ENCODE measurements at regions not wholly inside any gene's neighbourhood (a gene's known extent, or its start where the extent isn't known, plus 50 kb on each side); places are given as distances from the start of the nearest gene placed in this dataset.

- TF ChIP-seq CTCF (IDR thresholded peaks at IDR 0.05; ENCODE audit: borderline replicate concordance, extremely low read depth, low read length, poor library complexity, severe bottlenecking) = no peak
- TF ChIP-seq EZH2 (IDR thresholded peaks at IDR 0.05; ENCODE audit: borderline replicate concordance, low read depth, low read length, severe bottlenecking) = no peak
Measured at GRCh38 chr2:123659120-123659519, 366.0 kb upstream of the CNTNAP5 start.

Measured in DND-41 (cell line).